Activated T-cell treated with anti-CD3 and anti-CD28 coated beads, Interleukin-2, amount 50 U/mL, for 4 hours (primary cell): ENCODE measurements at regions not wholly inside any gene's neighbourhood (a gene's known extent, or its start where the extent isn't known, plus 50 kb on each side); places are given as distances from the start of the nearest gene placed in this dataset.
"Not testable (repeated sequence)": the region's sequence is repeated elsewhere in the genome, so short reads cannot be mapped to it uniquely, and the experiment has no call there.

Source experiments
- ATAC-seq, 2 donors: fragments of 200-7000 bp; cut with Tn5 transposase; one replicate each; pipeline ENCODE4 v1.10.0; 2021
- DNase-seq: peaks from one replicate; pipeline ENCODE4 v3.0.0-alpha.2; 2020
- H3K27me3 Mint-ChIP-seq: one replicate; pipeline ENCODE4 v1.8.0; 2021; ENCODE audit warnings: low read depth, mixed read lengths
- H3K36me3 Mint-ChIP-seq: one replicate; pipeline ENCODE4 v1.8.0; 2022; ENCODE audit warnings: mixed read lengths; ENCODE audit not compliant: insufficient read depth
- H3K4me1 Mint-ChIP-seq: one replicate; pipeline ENCODE4 v1.8.0; 2021; ENCODE audit warnings: low read depth, mixed read lengths
- H3K4me3 Mint-ChIP-seq: one replicate; pipeline ENCODE4 v1.8.0; 2021; ENCODE audit warnings: mild to moderate bottlenecking, moderate library complexity, mixed read lengths
- H3K9me3 Mint-ChIP-seq: one replicate; pipeline ENCODE4 v1.8.0; 2021; ENCODE audit warnings: mixed read lengths

GRCh38 chr6:30816296-30816695, 68.0 kb upstream of the DDR1 start:
- ATAC-seq, H3K27me3 Mint-ChIP-seq, H3K9me3 Mint-ChIP-seq, DNase-seq, H3K4me3 Mint-ChIP-seq: not testable (repeated sequence)
- Mint-ChIP-seq H3K36me3 (peaks cover 16% of the 10 kb centered on the region), H3K4me1 (peaks cover 87% of the 10 kb centered on the region)

DNA sequence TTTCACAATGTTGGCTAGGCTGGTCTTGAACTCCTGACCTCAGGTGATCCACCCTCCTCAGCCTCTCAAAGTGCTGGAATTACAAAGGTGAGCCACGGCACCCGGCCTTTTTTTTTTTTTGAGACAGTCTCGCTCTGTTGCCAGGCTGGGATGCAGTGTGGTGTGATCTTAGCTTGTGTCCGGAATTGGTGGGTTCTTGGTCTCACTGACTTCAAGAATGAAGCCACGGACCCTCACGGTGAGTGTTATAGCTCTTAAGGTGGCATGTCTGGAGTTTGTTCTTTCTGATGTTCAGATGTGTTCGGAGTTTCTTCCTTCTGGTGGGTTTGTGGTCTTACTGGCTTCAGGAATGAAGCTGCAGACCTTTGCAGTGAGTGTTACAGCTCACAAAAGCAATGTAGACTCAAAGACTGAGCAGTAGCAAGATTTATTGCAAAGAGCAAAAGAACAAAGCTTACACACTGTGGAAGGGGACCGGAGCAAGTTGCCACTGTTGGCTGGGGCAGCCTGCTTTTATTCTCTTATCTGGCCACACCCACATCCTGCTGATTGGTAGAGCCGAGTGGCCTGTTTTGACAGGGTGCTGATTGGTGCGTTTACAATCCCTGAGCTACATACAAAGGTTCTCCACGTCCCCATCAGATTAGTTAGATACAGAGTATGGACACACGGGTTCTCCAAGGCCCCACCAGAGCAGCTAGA, 69.1 kb upstream of the DDR1 start:
- Mint-ChIP-seq H3K4me1 (peaks cover 88% of the 10 kb centered on the region), H3K4me3 (peak overlapping the region; percentile 29), H3K36me3 (peaks cover 16% of the 10 kb centered on the region)
- not testable (repeated sequence) for ATAC-seq, H3K9me3 Mint-ChIP-seq, DNase-seq, H3K27me3 Mint-ChIP-seq

DNA sequence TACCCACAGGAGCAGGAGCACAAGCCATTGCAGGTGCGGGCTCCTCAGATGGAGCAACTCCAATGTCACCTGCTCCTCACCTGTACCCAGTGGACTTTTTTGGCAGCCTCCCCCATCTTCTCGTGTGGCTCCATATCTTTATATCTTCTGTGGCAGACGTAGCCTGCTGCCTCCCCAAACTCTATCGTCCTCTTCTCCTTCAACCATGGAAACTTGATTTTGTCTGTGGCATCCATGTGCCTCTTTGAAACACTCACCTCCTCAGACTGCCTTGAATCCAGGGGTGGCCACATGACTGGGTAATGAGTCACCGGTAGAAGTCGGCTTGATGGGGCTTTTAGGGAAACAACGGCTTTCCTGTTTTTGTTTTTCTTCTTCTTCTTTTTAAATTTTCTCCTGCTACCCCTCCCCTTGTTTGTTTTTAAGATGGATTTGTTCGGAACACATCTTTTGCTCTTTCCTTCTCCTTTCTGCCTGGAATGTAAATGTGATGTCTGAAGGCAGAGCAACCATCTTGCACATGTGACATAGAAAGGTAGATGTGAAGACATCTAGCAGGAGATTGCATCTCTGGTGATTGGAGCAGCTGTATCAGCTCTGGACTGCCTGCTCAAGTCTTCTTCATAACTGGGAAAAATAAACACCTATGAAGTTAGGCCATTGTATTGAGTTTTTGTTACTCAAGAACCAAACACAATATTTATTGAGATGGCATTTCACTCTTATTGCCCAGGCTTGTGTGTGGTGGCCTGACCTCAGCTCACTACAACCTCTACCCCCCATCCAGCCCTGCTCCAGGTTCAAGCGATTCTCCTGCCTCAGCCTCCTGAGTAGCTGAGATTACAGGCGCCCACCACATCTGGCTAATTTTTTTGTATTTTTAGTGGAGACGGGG, 69.9 kb upstream of the DDR1 start:
- Mint-ChIP-seq H3K36me3 (peaks cover 13% of the 10 kb centered on the region), H3K4me1 (peaks cover 88% of the 10 kb centered on the region), H3K27me3 (no peaks in the 10 kb centered on the region), H3K4me3 (peak overlapping the region; percentile 52), H3K9me3 (peaks cover under 1% of the 10 kb centered on the region)
- ATAC-seq (peak; percentile 36 to 44), DNase-seq (peak; percentile 34)

DNA sequence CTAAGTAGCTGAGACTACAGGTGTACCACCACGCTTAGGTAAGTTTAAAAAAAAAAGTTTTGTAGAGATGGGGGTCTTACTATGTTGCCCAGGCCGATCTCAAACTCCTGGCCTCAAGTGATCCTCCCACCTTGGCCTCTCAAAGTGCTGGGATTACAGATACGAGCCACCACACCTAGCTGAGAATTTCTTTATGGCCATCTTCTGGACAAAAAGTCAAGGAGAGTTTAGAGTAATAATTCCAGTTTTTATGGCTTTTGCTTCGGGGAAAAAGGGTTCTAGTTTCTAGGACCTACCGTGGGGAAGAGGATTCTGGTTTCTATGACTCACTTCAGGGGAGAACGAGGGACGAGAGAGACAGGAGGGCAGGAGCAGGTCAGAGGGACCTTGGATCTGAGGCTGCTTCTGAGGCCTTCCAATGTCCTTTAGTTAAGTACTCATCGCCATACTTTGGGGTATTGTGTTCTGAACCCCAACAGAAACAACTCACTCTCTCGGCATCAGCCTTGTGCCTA, 69.3 kb upstream of the IER3 start:
- no peaks in the 10 kb centered on the region for H3K27me3 Mint-ChIP-seq
- peaks cover 87% of the 10 kb centered on the region for H3K4me1 Mint-ChIP-seq
- H3K36me3 Mint-ChIP-seq: peaks cover 12% of the 10 kb centered on the region
- ATAC-seq: no peak
- DNase-seq: no peak
- peak overlapping the region; percentile 52 for H3K4me3 Mint-ChIP-seq
- no peaks in the 10 kb centered on the region for H3K9me3 Mint-ChIP-seq

DNA sequence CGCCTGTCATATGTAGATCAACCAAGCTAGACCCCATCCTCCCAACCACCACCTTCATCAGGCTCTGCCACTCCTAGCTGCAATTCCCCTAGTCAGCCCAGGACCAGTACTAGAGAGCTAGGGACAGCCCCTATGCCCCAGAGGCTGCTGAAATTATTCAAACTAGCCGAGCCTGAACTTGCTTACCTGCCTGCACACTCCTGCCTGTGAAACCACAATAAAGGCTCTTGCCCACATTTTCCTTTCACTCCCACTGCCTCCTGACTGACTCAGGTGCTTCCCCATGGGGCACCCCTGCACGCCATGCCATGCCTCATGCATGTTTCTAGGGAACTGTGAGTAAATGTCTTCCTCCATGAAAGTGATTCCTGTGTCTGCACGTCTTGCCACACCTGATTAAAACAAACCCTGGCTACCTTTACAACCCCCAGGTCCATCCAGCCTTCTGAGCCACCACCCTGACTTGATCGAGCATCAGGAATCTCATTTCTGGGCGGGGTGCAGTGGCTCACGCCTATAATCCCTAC, 66.5 kb upstream of the IER3 start:
- H3K27me3 Mint-ChIP-seq: no peaks in the 10 kb centered on the region
- DNase-seq (peak; percentile 76), ATAC-seq (peak; percentile 92 to 94)
- peak overlapping the region; percentile 62 for H3K4me3 Mint-ChIP-seq
- H3K9me3 Mint-ChIP-seq: no peaks in the 10 kb centered on the region
- H3K4me1 Mint-ChIP-seq: peaks cover 75% of the 10 kb centered on the region
- peaks cover 5% of the 10 kb centered on the region for H3K36me3 Mint-ChIP-seq

GRCh38 chr6:30807566-30807965, 63.2 kb upstream of the IER3 start:
- H3K36me3 Mint-ChIP-seq, H3K4me3 Mint-ChIP-seq: not testable (repeated sequence)

DNA sequence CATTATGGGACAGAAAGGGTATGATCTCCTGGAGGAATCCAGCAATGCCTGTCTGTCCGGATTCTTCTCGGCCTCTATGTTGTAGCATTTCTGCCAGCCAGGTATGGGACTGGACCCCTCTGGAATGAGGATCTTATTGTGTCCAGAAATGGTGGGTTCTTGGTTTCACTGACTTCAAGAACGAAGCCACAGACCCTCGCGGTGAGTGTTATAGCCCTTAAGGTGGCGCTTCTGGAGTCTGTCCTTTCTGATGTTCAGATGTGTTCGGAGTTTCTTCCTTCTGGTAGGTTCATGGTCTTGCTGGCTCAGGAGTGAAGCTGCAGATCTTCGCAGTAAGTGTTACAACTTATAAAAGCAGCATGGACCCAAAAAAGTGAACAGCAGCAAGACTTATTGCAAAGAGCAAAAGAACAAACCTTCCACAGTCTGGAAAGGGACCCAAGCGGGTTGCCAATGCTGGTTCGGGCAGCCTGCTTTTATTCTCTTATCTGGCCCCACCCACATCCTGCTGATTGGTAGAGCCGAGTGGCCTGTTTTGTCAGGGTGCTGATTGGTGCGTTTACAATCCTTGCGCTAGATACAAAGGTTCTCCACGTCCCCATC, 62.3 kb upstream of the IER3 start:
- ATAC-seq (no peak), DNase-seq (no peak)
- Mint-ChIP-seq H3K27me3 (no peaks in the 10 kb centered on the region), H3K36me3 (peaks cover 2% of the 10 kb centered on the region), H3K4me3 (no peak overlapping the region), H3K4me1 (peaks cover 57% of the 10 kb centered on the region), H3K9me3 (no peaks in the 10 kb centered on the region)

More at GRCh38 chr6:30807566-30807965, 63.2 kb upstream of the IER3 start:
- H3K27me3 Mint-ChIP-seq, H3K9me3 Mint-ChIP-seq, DNase-seq, ATAC-seq: not testable (repeated sequence)
- H3K4me1 Mint-ChIP-seq: peaks cover 61% of the 10 kb centered on the region

GRCh38 chr6:30804333-30804732, 60.0 kb upstream of the IER3 start:
- no peaks in the 10 kb centered on the region for H3K9me3 Mint-ChIP-seq
- H3K27me3 Mint-ChIP-seq: no peaks in the 10 kb centered on the region
- H3K36me3 Mint-ChIP-seq: peaks cover 2% of the 10 kb centered on the region
- DNase-seq: no peak
- H3K4me3 Mint-ChIP-seq: no peak overlapping the region
- no peak for ATAC-seq
- H3K4me1 Mint-ChIP-seq: peaks cover 36% of the 10 kb centered on the region

- Mint-ChIP-seq H3K9me3 (no peaks in the 10 kb centered on the region), H3K4me3 (no peak overlapping the region), H3K36me3 (peaks cover 2% of the 10 kb centered on the region), H3K27me3 (no peaks in the 10 kb centered on the region), H3K4me1 (peaks cover 27% of the 10 kb centered on the region)
- no peak for ATAC-seq
- no peak for DNase-seq
Measured at GRCh38 chr6:30802731-30803130, 58.4 kb upstream of the IER3 start.

GRCh38 chr6:30801950-30802349, 57.6 kb upstream of the IER3 start:
- ATAC-seq (no peak), DNase-seq (no peak)
- Mint-ChIP-seq H3K4me1 (peaks cover 26% of the 10 kb centered on the region), H3K36me3 (peaks cover 2% of the 10 kb centered on the region), H3K4me3 (no peak overlapping the region), H3K27me3 (no peaks in the 10 kb centered on the region), H3K9me3 (no peaks in the 10 kb centered on the region)

GRCh38 chr6:30800871-30801270, 56.5 kb upstream of the IER3 start:
- H3K4me1 Mint-ChIP-seq: peaks cover 28% of the 10 kb centered on the region
- H3K9me3 Mint-ChIP-seq: no peaks in the 10 kb centered on the region
- ATAC-seq (no peak), DNase-seq (no peak)
- H3K36me3 Mint-ChIP-seq: peaks cover 2% of the 10 kb centered on the region
- H3K27me3 Mint-ChIP-seq: no peaks in the 10 kb centered on the region
- H3K4me3 Mint-ChIP-seq: no peak overlapping the region

GRCh38 chr6:30799210-30799609, 54.9 kb upstream of the IER3 start:
- no peaks in the 10 kb centered on the region for H3K27me3 Mint-ChIP-seq
- no peak for ATAC-seq
- no peaks in the 10 kb centered on the region for H3K9me3 Mint-ChIP-seq
- no peak for DNase-seq
- peaks cover 30% of the 10 kb centered on the region for H3K4me1 Mint-ChIP-seq
- peaks cover 2% of the 10 kb centered on the region for H3K36me3 Mint-ChIP-seq
- no peak overlapping the region for H3K4me3 Mint-ChIP-seq

GRCh38 chr6:30798494-30798893, 54.1 kb upstream of the IER3 start:
- no peak for DNase-seq
- Mint-ChIP-seq H3K4me3 (no peak overlapping the region), H3K4me1 (peaks cover 34% of the 10 kb centered on the region), H3K27me3 (no peaks in the 10 kb centered on the region), H3K36me3 (peaks cover 2% of the 10 kb centered on the region), H3K9me3 (no peaks in the 10 kb centered on the region)
- no peak for ATAC-seq
